Natural killer cell (primary cell): ENCODE measurements at regions not wholly inside any gene's neighbourhood (a gene's known extent, or its start where the extent isn't known, plus 50 kb on each side); places are given as distances from the start of the nearest gene placed in this dataset.

Experiments
- ATAC-seq, 3 donors: fragments of 150-1000 bp in 2 of 3; fragments of 200-7000 bp in 1 of 3; cut with Tn5 transposase; 1 replicate in 1 of 3; 2 replicates in 2 of 3; pipeline ENCODE4 v1.10.0; 2021; ENCODE audit warnings: mild to moderate bottlenecking in 2 of 3, moderate library complexity in 2 of 3
- DNase-seq, 2 donors: peaks; one replicate each; pipeline versions ENCODE4 v3.0.0 to v3.0.0-alpha.2; 2013 to 2021; ENCODE audit warnings: mixed read lengths in 1 of 2
- H3K27ac ChIP-seq: one replicate; pipeline ENCODE4 v1.5.1; 2013; ENCODE audit warnings: mild to moderate bottlenecking, low read length
- H3K27me3 ChIP-seq: one replicate; pipeline ENCODE4 v1.6.1; 2013; ENCODE audit warnings: low read length; ENCODE audit not compliant: control insufficient read depth, insufficient read depth
- H3K36me3 ChIP-seq: one replicate; pipeline ENCODE4 v1.6.1; 2013; ENCODE audit warnings: low read length; ENCODE audit not compliant: control insufficient read depth, insufficient read depth
- H3K4me1 ChIP-seq: one replicate; pipeline ENCODE4 v1.6.1; 2013; ENCODE audit warnings: low read length; ENCODE audit not compliant: control insufficient read depth, insufficient read depth
- H3K4me3 ChIP-seq: one replicate; pipeline ENCODE4 v1.5.1; 2013; ENCODE audit warnings: low read length
- H3K9me3 ChIP-seq: one replicate; pipeline ENCODE4 v1.6.1; 2013; ENCODE audit warnings: low read length; ENCODE audit not compliant: control insufficient read depth, insufficient read depth
- H3K27ac Mint-ChIP-seq, 2 donors: one replicate each; pipeline ENCODE4 v1.8.0; 2022; ENCODE audit warnings: mild to moderate bottlenecking in 2 of 2, mixed read lengths in 2 of 2, moderate library complexity in 1 of 2
- H3K27me3 Mint-ChIP-seq, 2 donors: one replicate each; pipeline ENCODE4 v1.8.0; 2022; ENCODE audit warnings: low read depth in 2 of 2, mixed read lengths in 2 of 2
- H3K36me3 Mint-ChIP-seq: one replicate; pipeline ENCODE4 v1.8.0; 2022; ENCODE audit warnings: mixed read lengths
- H3K4me1 Mint-ChIP-seq, 2 donors: one replicate each; pipeline ENCODE4 v1.8.0; 2022; ENCODE audit warnings: mixed read lengths in 2 of 2
- H3K4me3 Mint-ChIP-seq: one replicate; pipeline ENCODE4 v1.8.0; 2022; ENCODE audit warnings: mild to moderate bottlenecking, moderate library complexity, mixed read lengths
- H3K9me3 Mint-ChIP-seq, 2 donors: one replicate each; pipeline ENCODE4 v1.8.0; 2022; ENCODE audit warnings: mixed read lengths in 2 of 2
- CTCF ChIP-seq: fragments of 200-600 bp; IDR thresholded peaks from one replicate; pipeline ENCODE4 v1.8.0; 2022; ENCODE audit warnings: antibody characterized with exemption
- WGBS: methylation state at CpG from one replicate; pipeline ENCODE4 v1.1.7; 2013; ENCODE audit warnings: missing lambda C conversion rate; ENCODE audit not compliant: insufficient coverage; 5-methylcytosine and 5-hydroxymethylcytosine counted together
- intact Hi-C: fragments of 100-400 bp; cut with micrococcal nuclease; formaldehyde crosslinking; loops from one replicate; pipeline ENCODE4 v1.14.2; 2022

GRCh38 chr1:116203181-116203723 lies 92.1 kb downstream of the MAB21L3 start:
- Histone ChIP-seq H3K9me3 (no peaks in the 10 kb centered on the region), H3K4me1 (no peaks in the 10 kb centered on the region), H3K4me3 (no peak overlapping the region), H3K36me3 (no peaks in the 10 kb centered on the region), H3K27ac (no peak overlapping the region), H3K27me3 (peaks cover 2% of the 10 kb centered on the region)
- no peak for TF ChIP-seq CTCF
- H3K4me1 Mint-ChIP-seq = no peaks in the 10 kb centered on the region
- peaks cover 20 to 36% of the 10 kb centered on the region in 2 donors for H3K27me3 Mint-ChIP-seq
- ATAC-seq = no peak
- no peaks in the 10 kb centered on the region for H3K36me3 Mint-ChIP-seq
- DNase-seq = no peak
- H3K9me3 Mint-ChIP-seq = no peaks in the 10 kb centered on the region
- H3K4me3 Mint-ChIP-seq = no peak overlapping the region
- no peak overlapping the region for H3K27ac Mint-ChIP-seq
- intact Hi-C loops = no loop called here
- WGBS = 94% methylated on average over 3 of the region's 5 CpGs

GRCh38 chr1:116203920-116204319 lies 92.7 kb downstream of the MAB21L3 start:
- Histone ChIP-seq H3K27me3 (no peaks in the 10 kb centered on the region), H3K9me3 (no peaks in the 10 kb centered on the region), H3K27ac (no peak overlapping the region), H3K4me1 (no peaks in the 10 kb centered on the region), H3K36me3 (no peaks in the 10 kb centered on the region), H3K4me3 (no peak overlapping the region)
- intact Hi-C loops = no loop called here
- no CpG with 5 or more reads among the region's 4 CpGs for WGBS
- no peaks in the 10 kb centered on the region for H3K4me1 Mint-ChIP-seq
- no peak for TF ChIP-seq CTCF
- ATAC-seq (no peak), DNase-seq (no peak)
- no peak overlapping the region for H3K27ac Mint-ChIP-seq
- H3K27me3 Mint-ChIP-seq = peaks cover 20 to 36% of the 10 kb centered on the region in 2 donors
- no peaks in the 10 kb centered on the region for H3K36me3 Mint-ChIP-seq
- H3K9me3 Mint-ChIP-seq = no peaks in the 10 kb centered on the region
- H3K4me3 Mint-ChIP-seq = no peak overlapping the region

GRCh38 chr1:116205941-116206679 lies 94.9 kb downstream of the MAB21L3 start:
- DNase-seq (no peak), ATAC-seq (no peak)
- H3K27me3 Mint-ChIP-seq = peaks cover 11 to 26% of the 10 kb centered on the region in 2 donors
- Histone ChIP-seq H3K27ac (no peak overlapping the region), H3K27me3 (no peaks in the 10 kb centered on the region), H3K4me3 (no peak overlapping the region), H3K4me1 (no peaks in the 10 kb centered on the region), H3K9me3 (no peaks in the 10 kb centered on the region), H3K36me3 (no peaks in the 10 kb centered on the region)
- no peaks in the 10 kb centered on the region for H3K4me1 Mint-ChIP-seq
- no peaks in the 10 kb centered on the region for H3K9me3 Mint-ChIP-seq
- WGBS = 97% methylated on average over 3 of the region's 3 CpGs
- no peaks in the 10 kb centered on the region for H3K36me3 Mint-ChIP-seq
- intact Hi-C loops = no loop called here
- H3K4me3 Mint-ChIP-seq = no peak overlapping the region
- no peak overlapping the region for H3K27ac Mint-ChIP-seq
- no peak for TF ChIP-seq CTCF
